Smooth muscle cell (in vitro differentiated cells): ENCODE measurements at regions not wholly inside any gene's neighbourhood (a gene's known extent, or its start where the extent isn't known, plus 50 kb on each side); places are given as distances from the start of the nearest gene placed in this dataset.
"Not testable (repeated sequence)": the region's sequence is repeated elsewhere in the genome, so short reads cannot be mapped to it uniquely, and the experiment has no call there.

Experiments
- DNase-seq: peaks from one replicate; lab custom pipeline; 2025; ENCODE audit not compliant: unreplicated experiment; lab: John Stamatoyannopoulos, UW
- H2AFZ ChIP-seq: fragments of 200-600 bp; sonication (generic); 2 replicates; pipeline ENCODE4 v1.6.0; 2016; ENCODE audit warnings: antibody characterized with exemption, low read depth, mild to moderate bottlenecking
- H3F3A ChIP-seq: fragments of 200-600 bp; sonication (generic); 2 replicates; pipeline ENCODE4 v1.6.0; 2017; ENCODE audit warnings: antibody characterized with exemption, low read depth
- H3K27ac ChIP-seq: fragments of 200-600 bp; sonication (generic); 2 replicates; pipeline ENCODE4 v1.5.1; 2016; ENCODE audit warnings: low read depth, mild to moderate bottlenecking
- H3K27me3 ChIP-seq: fragments of 200-600 bp; sonication (generic); 2 replicates; pipeline ENCODE4 v1.6.1; 2016; ENCODE audit warnings: low read depth, mild to moderate bottlenecking
- H3K36me3 ChIP-seq: fragments of 200-600 bp; sonication (generic); 2 replicates; pipeline ENCODE4 v1.5.1; 2016; ENCODE audit warnings: low read depth
- H3K4me1 ChIP-seq: fragments of 200-600 bp; sonication (generic); 2 replicates; pipeline ENCODE4 v1.5.1; 2016; ENCODE audit warnings: low read depth
- H3K4me2 ChIP-seq: fragments of 200-600 bp; sonication (generic); 2 replicates; pipeline ENCODE4 v1.6.0; 2016; ENCODE audit warnings: mild to moderate bottlenecking
- H3K4me3 ChIP-seq: fragments of 200-600 bp; sonication (generic); 2 replicates; pipeline ENCODE4 v1.5.1; 2016; ENCODE audit warnings: mild to moderate bottlenecking
- H3K79me2 ChIP-seq: fragments of 200-600 bp; sonication (generic); 2 replicates; pipeline ENCODE4 v1.6.0; 2016; ENCODE audit warnings: low read depth, mild to moderate bottlenecking
- H3K9ac ChIP-seq: fragments of 200-600 bp; sonication (generic); 2 replicates; pipeline ENCODE4 v1.6.0; 2016; ENCODE audit warnings: low read depth
- H3K9me3 ChIP-seq: fragments of 200-600 bp; sonication (generic); replicated peaks from 2 replicates; pipeline ENCODE4 v1.5.1; 2016; ENCODE audit warnings: low read depth
- H4K20me1 ChIP-seq: fragments of 200-600 bp; sonication (generic); 2 replicates; pipeline ENCODE4 v1.6.0; 2016; ENCODE audit warnings: low read depth
- WGBS: methylation state at CpG from one replicate; pipeline ENCODE4 v1.1.7; 2016; ENCODE audit warnings: low lambda C conversion rate; 5-methylcytosine and 5-hydroxymethylcytosine counted together
- TF ChIP-seq, protein P1 (sequence below): fragments of 200-600 bp; sonication (generic); IDR thresholded peaks from 2 replicates; pipeline ENCODE4 v1.5.1; 2017; ENCODE audit warnings: borderline replicate concordance, mild to moderate bottlenecking, antibody characterized with exemption; ENCODE audit not compliant: insufficient read depth, poor library complexity, severe bottlenecking

DNA sequence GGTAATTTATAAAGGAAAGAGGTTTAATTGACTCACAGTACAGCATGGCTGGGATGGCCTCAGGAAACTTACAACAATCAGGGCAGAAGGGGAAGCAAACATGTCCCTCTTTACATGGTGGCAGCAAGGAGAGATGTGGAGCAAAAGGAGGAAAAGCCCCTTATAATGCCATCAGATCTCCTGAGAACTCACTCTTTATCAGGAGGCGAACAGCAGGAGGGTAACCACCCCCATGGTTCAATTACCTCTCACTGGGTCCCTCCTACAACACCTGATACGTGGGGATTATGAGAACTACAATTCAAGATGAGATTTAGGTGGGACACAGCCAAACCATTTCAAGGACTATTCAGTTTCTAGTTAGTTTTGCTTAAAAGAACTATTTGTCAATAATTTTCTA is 453.3 kb downstream of the C12orf50 start:
- WGBS: 68% methylated on average over 2 of the region's 2 CpGs

DNA sequence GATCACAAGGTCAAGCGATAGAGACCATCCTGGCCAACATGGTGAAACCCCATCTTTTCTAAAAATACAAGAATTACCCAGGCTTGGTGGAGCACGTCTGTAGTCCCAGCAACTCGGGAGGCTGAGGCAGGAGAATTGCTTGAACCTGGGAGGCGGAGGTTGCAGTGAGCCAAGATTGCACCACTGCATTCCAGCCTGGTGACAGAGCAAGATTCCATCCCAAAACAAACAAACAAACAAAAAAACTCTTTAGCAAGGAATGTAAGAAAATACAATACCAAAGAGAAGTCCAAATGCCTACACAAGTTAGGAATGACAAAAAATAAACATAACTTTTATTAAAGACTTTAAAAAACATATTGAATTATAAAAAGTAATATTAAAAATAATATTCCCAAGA is 462.3 kb downstream of the C12orf50 start:
- not testable (repeated sequence) for H3F3A ChIP-seq, H4K20me1 ChIP-seq, H3K36me3 ChIP-seq, H3K27ac ChIP-seq, H2AFZ ChIP-seq, H3K4me1 ChIP-seq, H3K9me3 ChIP-seq, H3K4me2 ChIP-seq, H3K27me3 ChIP-seq, H3K9ac ChIP-seq, DNase-seq, H3K79me2 ChIP-seq, H3K4me3 ChIP-seq
- 93% methylated on average over 4 of the region's 4 CpGs for WGBS

More for the DNA sequence above, 453.3 kb downstream of the C12orf50 start:
- no peak overlapping the region for H3K9ac ChIP-seq
- H3K27ac ChIP-seq: no peak overlapping the region
- H3K4me1 ChIP-seq: no peaks in the 10 kb centered on the region
- H3F3A ChIP-seq: no peaks in the 10 kb centered on the region
- H3K4me3 ChIP-seq: no peak overlapping the region
- H3K36me3 ChIP-seq: no peaks in the 10 kb centered on the region
- H4K20me1 ChIP-seq: no peaks in the 10 kb centered on the region
- no peak overlapping the region for H3K4me2 ChIP-seq
- DNase-seq: no peak
- H2AFZ ChIP-seq: no peak overlapping the region
- no peaks in the 10 kb centered on the region for H3K9me3 ChIP-seq
- H3K79me2 ChIP-seq: no peaks in the 10 kb centered on the region
- TF ChIP-seq, protein P1, sequence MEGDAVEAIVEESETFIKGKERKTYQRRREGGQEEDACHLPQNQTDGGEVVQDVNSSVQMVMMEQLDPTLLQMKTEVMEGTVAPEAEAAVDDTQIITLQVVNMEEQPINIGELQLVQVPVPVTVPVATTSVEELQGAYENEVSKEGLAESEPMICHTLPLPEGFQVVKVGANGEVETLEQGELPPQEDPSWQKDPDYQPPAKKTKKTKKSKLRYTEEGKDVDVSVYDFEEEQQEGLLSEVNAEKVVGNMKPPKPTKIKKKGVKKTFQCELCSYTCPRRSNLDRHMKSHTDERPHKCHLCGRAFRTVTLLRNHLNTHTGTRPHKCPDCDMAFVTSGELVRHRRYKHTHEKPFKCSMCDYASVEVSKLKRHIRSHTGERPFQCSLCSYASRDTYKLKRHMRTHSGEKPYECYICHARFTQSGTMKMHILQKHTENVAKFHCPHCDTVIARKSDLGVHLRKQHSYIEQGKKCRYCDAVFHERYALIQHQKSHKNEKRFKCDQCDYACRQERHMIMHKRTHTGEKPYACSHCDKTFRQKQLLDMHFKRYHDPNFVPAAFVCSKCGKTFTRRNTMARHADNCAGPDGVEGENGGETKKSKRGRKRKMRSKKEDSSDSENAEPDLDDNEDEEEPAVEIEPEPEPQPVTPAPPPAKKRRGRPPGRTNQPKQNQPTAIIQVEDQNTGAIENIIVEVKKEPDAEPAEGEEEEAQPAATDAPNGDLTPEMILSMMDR: no peak
- H3K27me3 ChIP-seq: no peaks in the 10 kb centered on the region

DNA sequence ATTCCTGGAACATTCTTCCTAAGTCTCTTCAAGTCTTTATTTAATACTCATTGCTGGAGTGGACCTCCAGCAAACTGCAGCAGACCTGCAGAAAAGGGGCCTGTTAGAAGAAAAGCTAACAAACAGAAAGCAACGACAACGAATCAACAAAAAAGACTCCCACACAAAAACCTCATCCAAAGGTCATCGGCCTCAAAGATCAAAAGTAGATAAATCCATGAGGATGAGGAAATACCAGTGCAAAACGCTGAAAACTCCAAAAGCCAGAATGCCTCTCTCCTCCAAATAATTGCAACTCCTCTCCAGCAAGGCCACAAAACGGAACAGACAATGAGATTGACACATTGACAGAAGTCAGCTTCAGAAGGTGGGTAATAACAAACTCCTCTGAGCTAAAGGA is 472.2 kb downstream of the C12orf50 start:
- Histone ChIP-seq H3F3A (no peaks in the 10 kb centered on the region), H3K9me3 (no peaks in the 10 kb centered on the region), H3K27me3 (no peaks in the 10 kb centered on the region), H3K4me1 (no peaks in the 10 kb centered on the region), H3K4me3 (no peak overlapping the region), H2AFZ (no peak overlapping the region), H3K4me2 (no peak overlapping the region), H3K79me2 (no peaks in the 10 kb centered on the region), H3K36me3 (no peaks in the 10 kb centered on the region), H4K20me1 (no peaks in the 10 kb centered on the region), H3K9ac (no peak overlapping the region), H3K27ac (no peak overlapping the region)
- DNase-seq: no peak
- 83% methylated on average over 5 of the region's 5 CpGs for WGBS
- TF ChIP-seq, protein P1: no peak

DNA sequence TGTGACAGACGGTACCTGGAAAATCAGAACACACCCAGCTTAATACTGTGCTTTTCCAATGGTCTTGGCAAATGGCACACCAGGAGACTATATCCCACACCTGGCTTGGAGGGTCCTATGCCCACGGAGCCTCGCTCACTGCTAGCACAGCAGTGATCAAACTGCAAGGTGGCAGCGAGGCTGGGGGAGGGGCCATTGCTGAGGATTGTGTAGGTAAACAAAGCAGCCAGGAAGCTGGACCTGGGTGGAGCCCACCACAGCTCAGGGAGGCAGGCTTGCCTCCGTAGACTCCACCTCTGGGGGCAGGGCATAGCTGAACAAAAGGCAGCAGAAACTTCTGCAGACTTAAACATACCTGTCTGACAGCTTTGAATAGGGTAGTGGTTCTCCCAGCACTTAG is 498.0 kb downstream of the C12orf50 start:
- not testable (repeated sequence) for H3K9ac ChIP-seq, H2AFZ ChIP-seq, H4K20me1 ChIP-seq, H3K79me2 ChIP-seq, H3K9me3 ChIP-seq, H3K27ac ChIP-seq, DNase-seq, H3K4me3 ChIP-seq, H3K4me1 ChIP-seq, H3K4me2 ChIP-seq, H3F3A ChIP-seq, H3K27me3 ChIP-seq, H3K36me3 ChIP-seq
- WGBS: 86% methylated on average over 5 of the region's 5 CpGs

DNA sequence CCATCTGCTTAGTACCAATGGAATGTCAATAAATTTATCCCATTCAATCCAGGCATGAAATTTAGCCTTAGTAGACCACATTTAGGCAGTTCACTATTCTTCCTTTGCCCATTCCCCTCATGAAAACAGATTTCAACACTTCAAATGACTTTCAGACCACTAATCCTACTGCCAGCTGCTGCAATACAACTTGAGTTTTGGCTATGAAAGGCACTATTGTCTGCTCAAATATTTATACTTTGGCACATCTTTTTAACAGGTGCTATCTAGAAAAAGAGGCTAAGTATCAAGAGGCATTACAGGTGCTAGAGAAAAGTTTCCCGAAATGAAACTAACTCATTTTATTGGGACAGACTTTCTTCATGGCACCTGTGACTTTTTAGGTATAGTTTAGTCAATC is 499.8 kb downstream of the C12orf50 start:
- H3K79me2 ChIP-seq: no peaks in the 10 kb centered on the region
- no peaks in the 10 kb centered on the region for H3K4me1 ChIP-seq
- no peak for DNase-seq
- no peaks in the 10 kb centered on the region for H3K36me3 ChIP-seq
- no peak overlapping the region for H3K27ac ChIP-seq
- H3K9me3 ChIP-seq: no peaks in the 10 kb centered on the region
- H2AFZ ChIP-seq: no peak overlapping the region
- no peak overlapping the region for H3K9ac ChIP-seq
- no peak overlapping the region for H3K4me3 ChIP-seq
- H3K27me3 ChIP-seq: no peaks in the 10 kb centered on the region
- no peaks in the 10 kb centered on the region for H3F3A ChIP-seq
- TF ChIP-seq, protein P1: no peak
- H3K4me2 ChIP-seq: no peak overlapping the region
- WGBS: 77% methylated on average over 1 of the region's 1 CpG
- no peaks in the 10 kb centered on the region for H4K20me1 ChIP-seq
